Mesendoderm (in vitro differentiated cells): ENCODE measurements at regions not wholly inside any gene's neighbourhood (a gene's known extent, or its start where the extent isn't known, plus 50 kb on each side); places are given as distances from the start of the nearest gene placed in this dataset.
A peak's percentile ranks its signal among the peaks of the same experiment; 100 is the strongest.

Source experiments
- DNase-seq: peaks from one replicate; pipeline ENCODE4 v3.0.0; 2013
- H2AK5ac ChIP-seq: 2 replicates; pipeline ENCODE4 v1.6.1; 2013; ENCODE audit warnings: low read length, inconsistent platforms
- H2BK120ac ChIP-seq: 2 replicates; pipeline ENCODE4 v1.6.1; 2013; ENCODE audit warnings: low read depth, mild to moderate bottlenecking, low read length, moderate library complexity, mixed read lengths
- H2BK15ac ChIP-seq: replicated peaks from 2 replicates; pipeline ENCODE4 v1.6.1; 2013; ENCODE audit warnings: low read depth, mild to moderate bottlenecking, moderate library complexity
- H2BK5ac ChIP-seq: 2 replicates; pipeline ENCODE4 v1.6.1; 2013; ENCODE audit warnings: low read length, inconsistent platforms
- H3K18ac ChIP-seq: 2 replicates; pipeline ENCODE4 v1.6.1; 2013; ENCODE audit warnings: mild to moderate bottlenecking, low read length, mixed read lengths
- H3K23ac ChIP-seq: one replicate; pipeline ENCODE4 v1.6.1; 2013; ENCODE audit warnings: low read length
- H3K27ac ChIP-seq: 2 replicates; pipeline ENCODE4 v1.5.1; 2013; ENCODE audit warnings: low read depth, mild to moderate bottlenecking, inconsistent platforms, low read length, moderate library complexity
- H3K27me3 ChIP-seq: 2 replicates; pipeline ENCODE4 v1.6.1; 2013; ENCODE audit warnings: low read length, control low read depth, mild to moderate bottlenecking, inconsistent platforms; ENCODE audit not compliant: insufficient read depth, poor library complexity
- H3K36me3 ChIP-seq: 2 replicates; pipeline ENCODE4 v1.6.1; 2013; ENCODE audit warnings: low read length, inconsistent platforms; ENCODE audit not compliant: control insufficient read depth, insufficient read depth
- H3K4ac ChIP-seq: one replicate; pipeline ENCODE4 v1.6.1; 2013; ENCODE audit warnings: low read depth, mild to moderate bottlenecking, low read length, moderate library complexity
- H3K4me1 ChIP-seq: 2 replicates; pipeline ENCODE4 v1.6.1; 2013; ENCODE audit warnings: low read depth, low read length, inconsistent platforms; ENCODE audit not compliant: control insufficient read depth
- H3K4me2 ChIP-seq: 2 replicates; pipeline ENCODE4 v1.6.1; 2013; ENCODE audit warnings: low read length
- H3K4me3 ChIP-seq: 2 replicates; pipeline ENCODE4 v1.5.1; 2013; ENCODE audit warnings: mild to moderate bottlenecking, low read length
- H3K56ac ChIP-seq: one replicate; pipeline ENCODE4 v1.6.1; 2013; ENCODE audit warnings: low read length
- H3K79me1 ChIP-seq: 2 replicates; pipeline ENCODE4 v1.6.1; 2013; ENCODE audit warnings: low read length, inconsistent platforms
- H3K79me2 ChIP-seq: 2 replicates; pipeline ENCODE4 v1.6.1; 2013; ENCODE audit warnings: mild to moderate bottlenecking, low read length; ENCODE audit not compliant: control insufficient read depth, insufficient read depth
- H3K9ac ChIP-seq: 2 replicates; pipeline ENCODE4 v1.6.1; 2013; ENCODE audit warnings: low read length, inconsistent platforms
- H4K5ac ChIP-seq: one replicate; pipeline ENCODE4 v1.6.1; 2013; ENCODE audit warnings: low read length
- H4K8ac ChIP-seq: one replicate; pipeline ENCODE4 v1.6.1; 2013; ENCODE audit warnings: low read depth, mild to moderate bottlenecking, control low read depth, low read length, moderate library complexity
- WGBS: extraction: QIAGEN DNeasy Blood & Tissue Kit; methylation state at CpG from one replicate; pipeline ENCODE4 v1.1.7; 2013; ENCODE audit warnings: low lambda C conversion rate, missing lambda C conversion rate; ENCODE audit not compliant: insufficient coverage; ENCODE audit errors: extremely low coverage; 5-methylcytosine and 5-hydroxymethylcytosine counted together

DNA sequence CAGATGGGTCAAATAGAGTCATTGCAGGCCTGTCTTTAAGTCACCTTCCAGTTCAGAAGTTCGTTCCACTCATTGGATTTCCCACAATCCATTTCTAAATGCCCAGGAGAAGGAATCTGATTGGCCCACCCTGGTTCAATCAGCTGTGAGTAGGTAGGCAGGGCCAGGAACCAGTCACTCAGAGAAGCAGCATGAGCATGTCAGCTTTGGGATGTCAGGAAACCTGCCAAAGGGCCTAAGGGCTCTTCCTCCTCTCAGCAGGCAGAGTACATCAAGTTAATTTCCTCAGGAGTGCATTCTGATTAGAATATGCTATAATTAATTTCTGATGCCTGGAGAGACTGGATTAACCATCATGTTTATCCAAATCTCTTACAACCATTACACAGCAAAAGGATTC is 412.9 kb upstream of the CCNH start:
- Histone ChIP-seq H3K56ac (no peak overlapping the region), H4K8ac (no peak overlapping the region), H3K4me3 (no peak overlapping the region), H3K36me3 (no peaks in the 10 kb centered on the region), H2BK120ac (no peak overlapping the region), H3K79me2 (no peaks in the 10 kb centered on the region), H3K18ac (no peak overlapping the region), H2BK5ac (no peak overlapping the region), H3K27me3 (no peaks in the 10 kb centered on the region), H3K4me2 (no peak overlapping the region), H3K4me1 (no peaks in the 10 kb centered on the region), H2AK5ac (no peak overlapping the region), H2BK15ac (no peak overlapping the region), H3K23ac (no peak overlapping the region), H3K9ac (no peak overlapping the region), H3K27ac (no peak overlapping the region), H3K79me1 (no peaks in the 10 kb centered on the region), H4K5ac (no peak overlapping the region), H3K4ac (no peak overlapping the region)
- WGBS, result no CpG with 5 or more reads among the region's 1 CpG
- DNase-seq, result peak; percentile 40

- Histone ChIP-seq H3K4me1 (no peaks in the 10 kb centered on the region), H3K18ac (no peak overlapping the region), H3K4me3 (no peak overlapping the region)
These were observed 395.1 kb upstream of the CCNH start for GRCh38 chr5:87807783-87808182.

DNA sequence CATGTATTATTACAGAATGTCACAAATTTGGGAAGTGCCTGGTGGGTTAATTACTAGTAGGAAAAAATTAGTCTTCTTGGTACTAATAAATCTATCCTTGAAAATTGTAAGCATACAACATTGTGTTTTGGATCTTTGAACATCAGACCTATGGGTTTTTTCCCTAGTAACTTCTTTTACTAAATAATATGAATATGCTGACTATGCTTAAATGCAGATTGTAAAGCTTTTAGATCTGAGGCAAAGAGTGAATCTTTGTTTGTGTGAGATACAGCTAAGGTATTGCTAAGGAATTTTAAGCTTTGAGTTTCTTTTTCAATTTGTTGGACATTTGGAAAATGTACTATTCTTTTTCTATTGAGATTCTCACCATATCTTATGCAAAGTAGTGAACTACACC is 390.6 kb upstream of the CCNH start:
- Histone ChIP-seq H3K23ac (no peak overlapping the region), H3K4me3 (no peak overlapping the region), H3K18ac (no peak overlapping the region), H2BK120ac (no peak overlapping the region), H3K79me2 (no peaks in the 10 kb centered on the region), H3K36me3 (no peaks in the 10 kb centered on the region), H2BK5ac (no peak overlapping the region), H4K5ac (no peak overlapping the region), H2BK15ac (no peak overlapping the region), H2AK5ac (no peak overlapping the region), H3K56ac (no peak overlapping the region), H3K27ac (no peak overlapping the region), H3K9ac (no peak overlapping the region), H3K27me3 (no peaks in the 10 kb centered on the region), H3K4ac (no peak overlapping the region), H3K79me1 (no peaks in the 10 kb centered on the region), H3K4me1 (no peaks in the 10 kb centered on the region), H3K4me2 (no peak overlapping the region), H4K8ac (no peak overlapping the region)
- no peak for DNase-seq

More at GRCh38 chr5:87807783-87808182, 395.1 kb upstream of the CCNH start:
- Histone ChIP-seq H4K8ac (no peak overlapping the region), H2BK15ac (no peak overlapping the region), H3K36me3 (no peaks in the 10 kb centered on the region), H3K4me2 (no peak overlapping the region), H3K56ac (no peak overlapping the region), H4K5ac (no peak overlapping the region), H3K23ac (no peak overlapping the region), H2BK5ac (no peak overlapping the region), H2BK120ac (no peak overlapping the region), H3K79me2 (no peaks in the 10 kb centered on the region), H3K4ac (no peak overlapping the region), H3K9ac (no peak overlapping the region), H3K27ac (no peak overlapping the region), H3K27me3 (no peaks in the 10 kb centered on the region), H3K79me1 (no peaks in the 10 kb centered on the region), H2AK5ac (no peak overlapping the region)
- no peak for DNase-seq

- no peak overlapping the region for H2AK5ac ChIP-seq
- no peak overlapping the region for H3K23ac ChIP-seq
- no CpG with 5 or more reads among the region's 4 CpGs for WGBS
- H3K79me1 ChIP-seq, result no peaks in the 10 kb centered on the region
- no peak overlapping the region for H3K4me2 ChIP-seq
- H3K18ac ChIP-seq, result no peak overlapping the region
- no peak overlapping the region for H3K9ac ChIP-seq
- H4K8ac ChIP-seq, result no peak overlapping the region
- no peaks in the 10 kb centered on the region for H3K36me3 ChIP-seq
- no peak overlapping the region for H3K27ac ChIP-seq
- H3K56ac ChIP-seq, result no peak overlapping the region
- no peak overlapping the region for H2BK5ac ChIP-seq
- H3K4me3 ChIP-seq, result no peak overlapping the region
- no peaks in the 10 kb centered on the region for H3K4me1 ChIP-seq
- no peaks in the 10 kb centered on the region for H3K27me3 ChIP-seq
- DNase-seq, result no peak
- no peak overlapping the region for H4K5ac ChIP-seq
- H2BK15ac ChIP-seq, result no peak overlapping the region
- no peak overlapping the region for H2BK120ac ChIP-seq
- no peaks in the 10 kb centered on the region for H3K79me2 ChIP-seq
- H3K4ac ChIP-seq, result no peak overlapping the region
These were observed 379.1 kb upstream of the CCNH start for GRCh38 chr5:87791869-87792268.

DNA sequence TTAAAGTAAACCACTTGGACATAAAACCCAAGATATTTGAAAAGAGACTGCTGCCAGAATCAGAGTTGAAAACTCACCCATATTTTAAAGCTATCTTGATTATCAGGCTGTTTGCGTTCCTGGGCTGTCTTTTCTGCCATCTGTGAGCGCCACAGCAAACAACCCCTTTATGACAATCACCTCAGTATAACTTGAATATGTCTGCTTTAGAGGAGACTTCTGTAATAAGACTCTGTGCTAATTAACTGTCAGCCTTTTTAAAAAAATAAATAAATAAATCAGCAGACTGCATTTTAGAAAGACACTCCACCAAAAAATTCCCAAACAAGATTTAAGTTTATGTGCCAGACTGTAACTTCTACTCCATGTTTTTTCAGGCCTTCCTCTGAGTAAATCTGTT is 375.7 kb upstream of the CCNH start:
- no peak overlapping the region for H2BK15ac ChIP-seq
- H3K36me3 ChIP-seq, result no peaks in the 10 kb centered on the region
- H2BK120ac ChIP-seq, result no peak overlapping the region
- no peak overlapping the region for H2AK5ac ChIP-seq
- H3K4me2 ChIP-seq, result no peak overlapping the region
- H3K79me2 ChIP-seq, result no peaks in the 10 kb centered on the region
- H3K79me1 ChIP-seq, result no peaks in the 10 kb centered on the region
- H3K56ac ChIP-seq, result no peak overlapping the region
- H3K9ac ChIP-seq, result no peak overlapping the region
- WGBS, result no CpG with 5 or more reads among the region's 2 CpGs
- no peaks in the 10 kb centered on the region for H3K4me1 ChIP-seq
- H4K8ac ChIP-seq, result no peak overlapping the region
- no peak overlapping the region for H2BK5ac ChIP-seq
- no peak overlapping the region for H3K18ac ChIP-seq
- H3K4me3 ChIP-seq, result no peak overlapping the region
- no peak for DNase-seq
- H3K27me3 ChIP-seq, result no peaks in the 10 kb centered on the region
- H3K27ac ChIP-seq, result no peak overlapping the region
- no peak overlapping the region for H3K4ac ChIP-seq
- no peak overlapping the region for H3K23ac ChIP-seq
- H4K5ac ChIP-seq, result no peak overlapping the region

DNA sequence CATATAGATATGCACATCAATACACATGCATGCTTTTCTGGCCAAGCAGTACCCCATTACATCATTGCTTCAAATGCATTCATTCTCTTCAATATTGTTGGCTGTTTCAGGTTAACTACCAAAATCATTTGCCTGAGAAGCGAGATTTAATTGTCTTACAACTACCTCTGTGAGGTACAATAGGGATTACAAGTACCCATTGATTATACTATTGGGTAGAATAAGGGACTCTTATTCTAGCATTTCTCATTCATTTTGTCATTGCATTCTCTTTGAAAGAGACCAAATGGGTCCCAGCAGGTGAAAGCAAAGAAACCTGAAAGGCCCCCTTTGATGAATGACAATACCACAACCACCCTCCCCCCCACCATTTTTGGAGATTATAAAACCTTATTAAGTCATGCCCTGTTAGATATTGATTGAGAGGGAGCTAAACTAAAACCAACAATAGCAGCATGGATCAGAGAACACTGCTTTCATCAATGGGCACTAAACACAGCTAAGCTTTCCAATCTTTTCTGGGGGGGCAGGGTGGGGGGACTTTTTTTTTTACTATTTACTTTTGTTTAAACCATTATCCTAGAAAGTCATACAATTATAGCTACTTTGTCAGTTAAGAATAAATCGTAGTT is 375.0 kb upstream of the CCNH start:
- H3K23ac ChIP-seq, result no peak overlapping the region
- H3K27me3 ChIP-seq, result no peaks in the 10 kb centered on the region

More for the DNA sequence above, 375.0 kb upstream of the CCNH start:
- Histone ChIP-seq H4K5ac (no peak overlapping the region), H2BK5ac (no peak overlapping the region), H3K18ac (no peak overlapping the region), H3K9ac (no peak overlapping the region), H4K8ac (no peak overlapping the region), H2BK120ac (no peak overlapping the region), H3K79me1 (no peaks in the 10 kb centered on the region), H2BK15ac (no peak overlapping the region), H3K27ac (no peak overlapping the region), H3K4me1 (no peaks in the 10 kb centered on the region), H3K4ac (no peak overlapping the region), H3K4me2 (no peak overlapping the region), H3K56ac (no peak overlapping the region), H2AK5ac (no peak overlapping the region), H3K36me3 (no peaks in the 10 kb centered on the region), H3K79me2 (no peaks in the 10 kb centered on the region), H3K4me3 (no peak overlapping the region)
- WGBS, result no CpG with 5 or more reads among the region's 2 CpGs
- peak; percentile 6 for DNase-seq
